SK-N-SH (cell line): ENCODE measurements at regions not wholly inside any gene's neighbourhood (a gene's known extent, or its start where the extent isn't known, plus 50 kb on each side); places are given as distances from the start of the nearest gene placed in this dataset.

Experiments
- EP300 ChIP-seq, 2 experiments: IDR thresholded peaks; 2 replicates each; pipeline versions ENCODE4 v1.4.0 to v1.6.1; 2012; ENCODE audit warnings: borderline replicate concordance in 1 of 2, low read depth in 1 of 2, low read length in 1 of 2
- JUND ChIP-seq: IDR thresholded peaks from 2 replicates; pipeline ENCODE4 v1.4.0; 2012
- MXI1 ChIP-seq: IDR thresholded peaks from 2 replicates; pipeline ENCODE4 v1.6.1; 2012; ENCODE audit warnings: mild to moderate bottlenecking, low read depth, low read length, improper control_type of control experiment
- POLR2AphosphoS5 ChIP-seq: IDR thresholded peaks from 2 replicates; pipeline ENCODE4 v1.6.1; 2012; ENCODE audit warnings: low read depth, low read length
- YY1 ChIP-seq: IDR thresholded peaks from 2 replicates; pipeline ENCODE4 v1.4.0; 2012; ENCODE audit warnings: low read depth, mild to moderate bottlenecking
- TF ChIP-seq, protein P1 (sequence below): IDR thresholded peaks from 2 replicates; pipeline ENCODE4; 2012
- TF ChIP-seq, protein P2 (sequence below): fragments of 200-600 bp; sonication (generic); IDR thresholded peaks from 2 replicates; pipeline ENCODE4 v1.6.1; 2017; ENCODE audit warnings: antibody characterized with exemption, mild to moderate bottlenecking, moderate library complexity

DNA sequence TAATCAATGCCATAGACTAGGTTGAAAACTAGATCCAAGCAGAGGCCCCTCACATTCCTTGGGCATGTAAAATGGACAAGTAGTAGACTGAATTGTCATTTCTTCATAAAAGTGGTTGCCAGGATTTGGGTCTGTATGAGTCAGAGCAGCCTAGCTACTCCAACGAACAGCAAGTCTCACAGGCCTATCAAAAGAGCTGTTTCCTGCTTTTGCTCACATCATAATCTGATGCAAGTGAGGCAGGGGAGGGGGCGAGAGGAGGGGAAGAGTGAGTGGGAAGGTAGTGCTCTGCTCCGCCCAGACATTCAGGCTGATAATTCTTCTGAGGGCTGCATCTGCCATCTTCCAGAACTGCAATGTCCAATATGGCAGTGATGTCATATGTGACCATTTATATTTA lies 228.9 kb upstream of the PRICKLE2 start:
- TF ChIP-seq, protein P1, sequence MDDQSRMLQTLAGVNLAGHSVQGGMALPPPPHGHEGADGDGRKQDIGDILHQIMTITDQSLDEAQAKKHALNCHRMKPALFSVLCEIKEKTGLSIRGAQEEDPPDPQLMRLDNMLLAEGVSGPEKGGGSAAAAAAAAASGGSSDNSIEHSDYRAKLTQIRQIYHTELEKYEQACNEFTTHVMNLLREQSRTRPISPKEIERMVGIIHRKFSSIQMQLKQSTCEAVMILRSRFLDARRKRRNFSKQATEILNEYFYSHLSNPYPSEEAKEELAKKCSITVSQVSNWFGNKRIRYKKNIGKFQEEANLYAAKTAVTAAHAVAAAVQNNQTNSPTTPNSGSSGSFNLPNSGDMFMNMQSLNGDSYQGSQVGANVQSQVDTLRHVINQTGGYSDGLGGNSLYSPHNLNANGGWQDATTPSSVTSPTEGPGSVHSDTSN = no peak
- TF ChIP-seq, protein P2, sequence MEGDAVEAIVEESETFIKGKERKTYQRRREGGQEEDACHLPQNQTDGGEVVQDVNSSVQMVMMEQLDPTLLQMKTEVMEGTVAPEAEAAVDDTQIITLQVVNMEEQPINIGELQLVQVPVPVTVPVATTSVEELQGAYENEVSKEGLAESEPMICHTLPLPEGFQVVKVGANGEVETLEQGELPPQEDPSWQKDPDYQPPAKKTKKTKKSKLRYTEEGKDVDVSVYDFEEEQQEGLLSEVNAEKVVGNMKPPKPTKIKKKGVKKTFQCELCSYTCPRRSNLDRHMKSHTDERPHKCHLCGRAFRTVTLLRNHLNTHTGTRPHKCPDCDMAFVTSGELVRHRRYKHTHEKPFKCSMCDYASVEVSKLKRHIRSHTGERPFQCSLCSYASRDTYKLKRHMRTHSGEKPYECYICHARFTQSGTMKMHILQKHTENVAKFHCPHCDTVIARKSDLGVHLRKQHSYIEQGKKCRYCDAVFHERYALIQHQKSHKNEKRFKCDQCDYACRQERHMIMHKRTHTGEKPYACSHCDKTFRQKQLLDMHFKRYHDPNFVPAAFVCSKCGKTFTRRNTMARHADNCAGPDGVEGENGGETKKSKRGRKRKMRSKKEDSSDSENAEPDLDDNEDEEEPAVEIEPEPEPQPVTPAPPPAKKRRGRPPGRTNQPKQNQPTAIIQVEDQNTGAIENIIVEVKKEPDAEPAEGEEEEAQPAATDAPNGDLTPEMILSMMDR = no peak
- TF ChIP-seq EP300 (IDR thresholded peaks at IDR 0.05; ENCODE audit: borderline replicate concordance in 1 of 2, low read depth in 1 of 2, low read length in 1 of 2) = no peak
- no peak for TF ChIP-seq MXI1
- no peak for TF ChIP-seq POLR2AphosphoS5
- no peak; the same call in 1 of the 2 replicates for TF ChIP-seq JUND
- no peak for TF ChIP-seq YY1
